Left cardiac atrium (tissue), 4 donors: ENCODE measurements at regions not wholly inside any gene's neighbourhood (a gene's known extent, or its start where the extent isn't known, plus 50 kb on each side); places are given as distances from the start of the nearest gene placed in this dataset.
A peak's percentile ranks its signal among the peaks of the same experiment; 100 is the strongest.

Source experiments
- ATAC-seq, 2 donors: fragments of 200-7000 bp; cut with Tn5 transposase; one replicate each; pipeline ENCODE4 v1.9.1; 2020; ENCODE audit warnings: mild to moderate bottlenecking in 2 of 2, moderate library complexity in 2 of 2
- DNase-seq: peaks from one replicate; pipeline ENCODE4 v3.0.0-alpha.2; 2020
- intact Hi-C, 2 donors: fragments of 100-400 bp; cut with DNase I; formaldehyde crosslinking; loops; one replicate each; pipeline versions ENCODE4 v1.14.1 to v1.15.1; 2022 to 2023
- donor health status: DM: no; HTN: yes; CAD: no.
- donor health status: DM: no; HTN: yes; CAD: no; lungs with severe emphysema.
- donor health status: DM: yes; HTN: yes; CAD: no.
- donor health status: Dilated cardiomyopathy.

DNA sequence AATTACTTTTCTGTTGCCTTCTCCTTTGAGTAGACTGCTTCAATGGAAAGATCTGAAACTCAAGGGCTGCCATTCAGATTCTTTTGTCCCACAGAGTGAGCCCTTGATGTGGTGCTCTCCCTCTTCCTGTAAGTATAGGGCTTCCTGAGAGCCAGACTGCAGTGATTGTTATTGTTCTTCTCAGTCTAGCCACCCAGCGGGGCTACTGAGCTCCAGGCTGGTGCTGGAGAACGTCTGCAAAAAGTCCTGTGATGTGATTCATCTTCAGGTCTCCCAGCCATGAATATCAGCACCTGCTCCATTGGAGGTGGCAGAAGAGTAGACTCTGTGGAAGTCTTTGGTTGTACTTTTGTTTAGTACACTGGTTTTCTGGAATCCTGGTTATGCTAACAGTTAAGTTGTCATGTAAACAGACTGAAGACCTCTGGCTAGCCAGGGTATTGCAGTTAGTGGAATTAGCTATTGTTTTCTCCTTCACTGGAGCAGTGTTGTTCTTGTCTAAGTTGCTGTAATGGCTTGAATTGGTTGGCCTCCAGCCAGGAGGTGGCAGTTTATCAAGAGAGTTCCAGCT, 240.9 kb downstream of the COL12A1 start:
- no peak for DNase-seq
- ATAC-seq = no peak
- intact Hi-C loops = no loop called here

DNA sequence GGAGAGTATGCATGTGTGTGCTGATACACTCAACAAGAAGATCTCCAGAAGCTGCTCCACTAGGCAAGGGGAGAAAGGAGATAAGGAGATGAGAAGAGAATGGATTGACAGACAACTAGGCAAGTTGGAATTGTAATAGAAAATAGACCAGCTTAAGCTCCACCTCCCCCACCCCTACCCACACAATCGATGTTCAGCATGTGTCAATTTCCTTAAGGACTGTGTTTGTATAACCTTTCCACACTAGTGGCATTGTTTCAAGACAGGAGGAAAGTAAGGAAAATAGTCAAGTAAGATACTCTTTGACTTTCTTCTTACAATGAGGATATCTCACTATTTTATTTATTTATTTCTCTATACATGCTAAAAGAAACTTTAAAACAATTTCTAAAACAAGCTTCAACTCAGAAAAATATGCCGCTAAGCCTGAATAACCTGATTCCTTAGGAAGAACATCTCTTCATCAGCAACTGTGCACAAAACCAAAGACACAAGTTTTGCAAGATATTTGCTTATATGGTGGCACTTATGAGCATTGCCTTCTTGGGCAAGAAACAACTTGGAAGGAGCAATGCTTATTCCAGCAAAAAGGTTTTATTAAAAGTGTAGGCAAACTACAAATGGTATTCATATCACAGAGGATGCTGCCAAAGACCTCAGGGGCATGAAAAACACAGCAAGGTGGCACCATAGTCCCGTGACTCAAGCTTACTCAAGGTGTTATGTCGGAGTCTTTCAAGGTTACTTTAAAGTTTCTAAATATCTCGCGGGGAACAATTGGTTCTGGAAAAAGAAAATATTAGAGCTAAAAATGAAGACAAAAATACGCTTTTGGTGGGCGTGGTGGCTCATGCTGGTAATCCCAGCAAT, 249.1 kb downstream of the COL12A1 start:
- DNase-seq (no peak), ATAC-seq (no peak)
- intact Hi-C loops = no loop called here

DNA sequence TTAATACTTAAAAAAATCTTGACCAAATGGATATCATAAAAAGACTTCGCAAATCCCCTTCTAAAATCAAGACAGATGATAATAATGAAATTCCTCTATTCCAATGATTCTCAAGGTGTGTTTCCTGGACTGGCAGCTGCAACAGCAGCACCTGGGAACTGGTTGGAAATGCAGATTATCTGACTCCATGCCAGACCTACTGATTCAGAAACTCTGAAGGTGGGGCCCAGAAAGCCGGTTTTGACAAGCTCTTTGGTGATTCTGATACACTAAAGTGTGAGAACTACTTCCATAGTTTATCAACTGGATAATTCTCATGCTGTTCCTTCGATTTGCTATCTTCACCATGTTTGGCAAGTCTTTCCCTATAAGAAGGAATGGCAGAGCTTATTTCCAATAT, 252.1 kb downstream of the COL12A1 start:
- DNase-seq (no peak), ATAC-seq (no peak)
- intact Hi-C loops = no loop called here

DNA sequence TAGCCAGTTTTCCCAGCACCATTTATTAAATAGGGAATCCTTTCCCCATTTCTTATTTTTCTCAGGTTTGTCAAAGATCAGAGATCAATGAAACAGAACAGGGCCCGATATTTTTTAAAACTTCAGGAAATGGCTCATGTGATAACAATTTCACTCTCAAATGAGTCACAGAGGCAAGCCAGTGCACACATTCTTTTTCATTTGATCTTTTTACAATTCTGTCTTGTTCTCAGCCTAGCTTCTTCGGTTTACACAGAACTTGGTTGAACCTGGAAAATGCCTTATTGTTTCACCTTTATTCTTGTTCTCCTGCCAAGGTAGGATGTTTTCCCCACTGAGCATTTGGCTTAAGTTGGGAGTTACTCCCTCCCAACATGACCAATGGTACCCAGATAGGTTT, 258.9 kb downstream of the COL12A1 start:
- no peak for ATAC-seq
- DNase-seq = no peak
- intact Hi-C loops = no loop called here

DNA sequence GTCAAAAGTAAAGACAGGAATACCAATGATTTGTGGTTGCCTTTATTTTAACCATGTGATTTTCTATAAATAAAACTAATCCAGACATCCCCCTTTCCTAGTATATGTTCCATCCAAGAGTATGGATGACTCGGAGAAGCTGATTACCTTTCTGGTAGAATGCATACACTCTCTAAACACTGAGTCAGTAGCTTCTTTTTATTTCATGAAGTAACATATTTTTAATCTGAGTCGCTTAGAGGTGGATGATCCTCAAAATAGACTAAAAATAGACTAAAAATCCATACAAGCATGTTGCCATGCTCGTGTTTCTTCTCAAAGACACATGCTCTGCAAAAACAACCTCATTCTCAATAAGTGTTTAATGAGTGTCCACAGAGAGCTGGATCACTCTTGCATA, 263.7 kb downstream of the COL12A1 start:
- intact Hi-C loops = loop anchor here in 1 of 2 donors (5.0 kb wide), 1 partner anchor 260 kb away; no protein-coding TSS in a partner anchor
- no peak for ATAC-seq
- DNase-seq = no peak

DNA sequence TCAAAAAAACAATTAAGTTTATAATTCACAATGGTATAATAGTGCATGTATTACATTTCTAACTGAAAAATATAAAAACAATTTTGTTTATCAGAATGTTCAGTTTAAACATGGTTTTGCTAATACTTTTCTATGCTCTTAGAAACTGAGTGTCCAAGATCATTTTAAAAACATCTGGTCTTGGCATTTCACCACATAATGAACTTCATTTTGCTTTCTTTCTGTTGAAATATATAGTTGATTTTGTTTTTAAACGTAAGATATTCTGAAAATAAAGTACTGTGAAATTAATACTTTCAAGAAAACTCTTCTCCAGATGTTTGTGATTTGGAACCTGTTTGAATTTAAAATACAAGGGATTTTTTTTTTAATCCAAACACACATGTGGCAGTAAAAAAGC, 264.4 kb downstream of the COL12A1 start:
- no peak for DNase-seq
- intact Hi-C loops = loop anchor here in 1 of 2 donors (5.0 kb wide), 1 partner anchor 261 kb away; no protein-coding TSS in a partner anchor
- ATAC-seq = no peak

DNA sequence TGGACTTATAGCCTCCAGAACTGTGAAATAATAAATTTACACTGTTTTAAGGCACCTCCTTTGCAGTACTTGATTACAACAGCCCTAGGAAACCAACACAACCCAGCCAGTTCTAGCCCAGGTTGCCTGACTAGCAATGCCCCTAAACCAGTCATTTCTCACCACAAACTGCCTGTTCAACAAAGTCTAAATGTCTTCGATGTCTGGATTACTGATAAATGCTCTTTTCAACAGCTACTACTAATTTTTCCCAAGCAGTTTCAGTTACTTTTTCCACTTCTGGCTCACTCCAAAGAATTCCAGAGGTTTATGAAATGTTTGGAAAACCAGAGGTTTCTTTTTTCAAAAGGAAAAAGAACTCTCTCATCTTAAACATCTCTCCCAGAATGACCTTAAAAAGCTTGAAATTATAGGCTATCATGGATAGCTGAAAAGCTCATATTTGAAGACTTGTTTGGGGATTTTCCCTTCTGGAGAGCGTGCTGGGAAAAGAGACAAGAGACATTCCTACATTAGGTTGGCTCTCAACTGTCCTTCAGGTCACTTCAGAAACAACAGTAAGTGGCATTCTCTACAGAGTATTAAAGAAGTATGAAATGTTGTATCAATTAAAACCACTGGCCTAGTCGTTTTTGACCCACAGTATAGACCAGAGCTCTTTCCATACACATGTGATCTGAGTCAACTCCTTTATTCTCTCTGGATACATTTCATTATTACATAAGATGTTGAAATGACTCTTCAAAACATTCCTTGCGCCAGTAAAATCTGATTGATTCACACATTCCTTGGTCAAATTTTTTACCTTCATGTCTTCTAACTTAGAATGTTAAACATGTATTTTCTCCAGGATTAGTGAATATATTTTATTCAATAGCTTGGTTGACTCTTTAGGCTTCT, 265.9 kb downstream of the COL12A1 start:
- intact Hi-C loops = loop anchor here in 1 of 2 donors (5.0 kb wide), 1 partner anchor 262 kb away; no protein-coding TSS in a partner anchor
- no peak for DNase-seq
- no peak for ATAC-seq

DNA sequence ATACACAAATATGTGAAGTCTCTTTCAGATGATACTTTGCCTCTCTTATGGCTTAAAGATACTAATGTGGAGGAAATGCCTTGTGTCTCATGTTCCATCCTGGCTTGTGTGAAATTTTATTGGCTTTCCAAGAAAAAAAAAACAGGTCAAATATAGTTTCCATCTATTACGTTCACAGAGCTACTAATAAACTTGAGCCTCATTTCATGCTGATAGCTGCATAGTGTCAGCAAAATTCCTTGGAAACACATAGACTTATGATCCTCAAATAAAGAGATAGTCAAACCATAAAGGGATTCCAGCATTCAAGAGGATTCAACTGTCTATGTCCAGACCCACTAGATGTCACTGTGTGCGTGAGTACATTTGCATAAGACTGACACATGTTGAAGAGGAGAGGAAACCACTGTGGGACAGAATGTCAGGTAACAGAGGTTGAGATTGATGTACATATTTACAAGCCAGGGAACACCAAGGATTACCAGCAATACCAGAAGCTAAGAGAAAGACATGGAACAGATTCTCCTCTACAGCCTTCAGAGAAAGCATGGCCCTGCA, 266.6 kb downstream of the COL12A1 start:
- no peak for DNase-seq
- intact Hi-C loops = no loop called here
- no peak for ATAC-seq

DNA sequence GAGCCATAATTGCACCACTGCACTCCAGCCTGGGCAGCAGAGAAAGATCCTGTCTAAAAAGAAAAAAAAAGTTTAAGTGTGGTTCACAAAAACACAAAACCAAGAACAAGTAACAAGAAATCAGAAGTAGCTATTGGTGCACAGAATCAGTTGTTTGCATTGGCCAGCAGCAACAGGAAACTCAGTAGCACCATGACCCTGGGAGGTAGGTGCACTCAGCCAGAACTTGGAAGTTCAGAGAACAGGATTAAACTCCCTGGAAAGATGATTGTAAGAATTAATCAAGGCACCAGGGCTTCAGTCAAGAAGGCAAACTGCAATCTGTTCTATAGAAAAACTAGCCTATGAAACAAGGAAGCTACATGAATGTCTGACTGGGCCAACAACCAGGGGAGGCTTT, 267.9 kb downstream of the COL12A1 start:
- no peak for DNase-seq
- no peak for ATAC-seq
- intact Hi-C loops = no loop called here

DNA sequence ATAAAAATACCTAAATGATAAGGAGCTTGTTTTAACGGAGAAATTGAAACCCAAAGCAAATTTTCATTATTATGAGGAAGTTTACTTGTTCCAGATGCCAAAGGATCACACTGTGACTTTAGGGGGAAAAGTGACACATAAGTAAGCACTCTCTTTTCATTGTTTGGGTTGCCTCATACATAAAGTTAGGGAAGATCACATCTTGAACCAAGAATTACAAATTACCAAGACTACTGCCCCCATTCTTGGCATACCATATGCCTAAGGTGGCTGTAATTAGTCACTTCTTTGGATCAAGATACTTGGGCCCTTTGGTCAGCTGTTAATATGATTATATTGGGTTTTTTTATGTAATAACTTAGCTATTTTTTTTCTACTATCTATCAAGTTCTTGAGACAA, 269.0 kb downstream of the COL12A1 start:
- no peak for ATAC-seq
- no peak for DNase-seq
- intact Hi-C loops = no loop called here

DNA sequence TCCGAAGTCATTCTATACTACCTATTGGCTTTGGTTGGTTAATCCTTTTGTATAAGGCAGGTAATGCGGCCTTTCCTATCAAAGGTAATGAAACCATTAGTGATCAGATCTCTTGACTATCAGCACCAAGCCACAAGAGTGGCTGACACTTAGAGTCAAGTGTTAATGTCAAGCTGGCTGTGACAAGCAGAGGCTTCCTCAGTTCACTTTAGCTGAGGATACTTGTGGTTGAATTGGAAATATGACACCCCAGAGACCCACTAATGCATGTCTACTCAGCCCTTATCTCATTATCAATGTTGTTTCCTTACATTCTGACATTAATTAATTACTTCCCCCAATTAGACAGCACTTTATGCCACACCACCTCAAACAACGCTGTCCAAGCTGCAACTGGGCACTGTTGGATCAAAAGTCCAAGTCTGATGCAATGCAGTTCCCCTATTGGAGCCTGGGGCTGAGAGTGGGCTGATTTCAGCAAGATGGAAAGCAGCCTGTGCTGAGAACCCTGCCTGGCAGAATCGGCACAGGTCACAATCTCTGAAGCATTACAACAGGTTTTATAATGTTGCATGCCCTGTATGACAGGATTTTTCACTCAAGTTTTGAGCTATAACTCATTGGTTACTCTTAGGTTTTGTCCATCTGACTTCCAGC, 273.5 kb downstream of the COL12A1 start:
- DNase-seq (no peak), ATAC-seq (no peak)

DNA sequence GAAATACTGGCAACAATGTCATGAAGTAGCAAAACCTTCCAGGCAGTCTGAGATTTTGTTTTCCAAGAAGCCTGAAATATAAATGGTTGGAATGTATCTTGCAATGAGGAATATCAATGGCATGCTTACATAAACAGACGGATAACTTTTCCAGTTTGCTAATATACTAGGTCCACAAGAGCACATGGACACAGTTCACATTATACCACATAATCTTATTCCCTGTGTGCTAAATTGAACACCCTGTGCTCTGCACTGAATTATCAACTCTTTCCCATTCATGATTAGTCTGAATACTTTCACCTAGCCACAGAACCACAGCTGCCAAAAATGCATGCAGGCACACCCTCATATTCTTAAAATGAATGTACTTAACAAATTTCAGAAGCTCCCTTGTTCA, 274.3 kb downstream of the COL12A1 start:
- no peak for DNase-seq
- ATAC-seq = peak; percentile 19 to 92
- intact Hi-C loops = no loop called here

More for the DNA sequence above, 273.5 kb downstream of the COL12A1 start:
- intact Hi-C loops = no loop called here

DNA sequence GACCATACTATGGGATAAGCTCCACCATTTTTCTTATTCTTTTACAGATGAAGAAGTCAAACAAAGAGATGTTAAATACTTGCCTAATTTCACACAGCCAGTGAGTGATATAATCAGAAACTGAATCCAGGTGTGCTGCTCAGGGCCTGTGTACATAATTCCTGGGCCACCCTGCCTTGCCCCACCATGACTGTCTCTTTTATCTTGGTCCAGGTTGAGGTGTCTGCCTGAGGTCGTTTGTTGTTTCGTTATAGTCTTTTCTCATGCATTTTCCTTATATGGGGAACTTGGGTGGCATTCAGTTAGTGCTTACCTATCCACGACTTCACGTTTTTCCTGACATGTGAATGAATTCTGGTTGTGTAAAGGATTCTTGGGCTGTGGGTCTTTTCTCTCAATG, 277.6 kb downstream of the COL12A1 start:
- intact Hi-C loops = no loop called here
- ATAC-seq (no peak), DNase-seq (no peak)

DNA sequence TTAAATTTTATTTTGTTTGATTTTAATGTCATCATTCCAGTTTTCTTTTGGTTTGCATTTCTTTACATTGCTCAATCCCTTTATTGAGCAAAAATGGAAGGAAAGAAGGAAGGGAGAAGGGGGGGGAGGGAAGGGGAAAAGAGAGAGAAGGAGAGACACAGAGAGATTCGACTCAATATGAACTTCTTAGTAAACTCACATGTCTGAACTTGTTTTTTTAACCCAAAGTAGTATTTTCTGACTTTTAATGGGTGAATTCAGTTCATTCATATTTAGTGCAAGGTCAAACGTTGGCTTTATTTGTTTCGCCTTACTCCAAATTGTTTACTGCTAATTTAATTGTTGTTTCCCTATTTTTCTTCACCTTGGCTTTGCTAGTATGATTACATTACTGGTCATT, 278.6 kb downstream of the COL12A1 start:
- intact Hi-C loops = no loop called here
- ATAC-seq (no peak), DNase-seq (no peak)

DNA sequence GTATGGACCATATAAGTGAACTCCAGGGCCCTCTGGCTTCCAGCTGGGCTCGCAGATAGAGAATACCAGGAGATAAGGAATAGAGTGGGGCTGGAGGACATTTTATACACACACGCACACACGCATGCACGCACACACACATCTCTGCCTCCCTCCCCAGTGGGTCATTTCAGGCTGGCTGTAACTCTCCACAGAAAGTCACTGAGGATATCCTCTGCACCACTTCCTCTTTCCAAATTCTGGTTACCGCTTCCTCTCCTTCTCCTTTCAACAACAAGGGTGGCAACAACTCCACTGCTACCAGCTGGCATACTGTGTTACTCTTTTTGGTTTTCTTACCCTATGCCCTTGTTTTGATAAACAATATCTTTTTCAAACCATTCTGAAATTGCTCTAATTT, 280.2 kb downstream of the COL12A1 start:
- ATAC-seq = peak in 1 of 2 donors; percentile 23
- DNase-seq = no peak
- intact Hi-C loops = no loop called here

DNA sequence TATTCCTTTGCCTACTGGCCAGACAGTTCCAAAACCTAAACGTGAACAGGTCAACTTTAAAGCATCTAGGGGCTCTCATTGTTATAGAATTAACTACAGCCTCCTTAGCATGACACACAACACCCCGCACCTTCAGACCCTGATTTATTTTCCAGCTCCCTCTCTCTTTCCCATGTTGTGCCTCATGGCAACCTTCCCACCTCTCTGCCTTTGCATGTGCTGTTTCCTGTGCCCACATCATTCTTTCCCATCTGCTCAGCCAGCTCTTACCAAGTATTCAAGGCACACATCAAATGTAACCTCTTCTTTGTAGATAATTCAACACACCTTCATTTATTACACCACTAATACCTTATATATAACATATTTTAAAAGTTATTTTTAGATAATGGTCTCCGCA, 291.0 kb downstream of the COL12A1 start:
- no peak for ATAC-seq
- intact Hi-C loops = no loop called here
- no peak for DNase-seq

DNA sequence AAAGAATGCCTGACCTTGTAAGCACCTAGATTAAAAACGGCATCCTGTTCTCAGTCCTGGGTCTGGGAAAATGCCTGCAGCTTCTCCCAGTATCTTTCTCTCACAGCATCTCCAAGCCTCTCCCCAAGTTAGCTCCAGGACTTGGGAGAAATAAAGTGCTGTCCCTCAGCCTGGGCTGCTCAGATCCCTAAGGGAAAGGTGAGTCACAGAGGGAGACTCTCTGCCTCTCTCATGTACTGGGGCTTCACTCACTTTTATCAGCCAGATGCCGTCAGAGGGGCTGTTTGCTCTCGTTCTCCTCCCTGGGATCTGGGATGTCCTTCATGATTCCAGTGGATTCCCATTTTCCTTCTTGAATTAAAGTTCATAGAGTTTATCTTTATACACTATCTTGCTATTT, 293.6 kb downstream of the COL12A1 start:
- no peak for ATAC-seq
- DNase-seq = no peak
- intact Hi-C loops = no loop called here

DNA sequence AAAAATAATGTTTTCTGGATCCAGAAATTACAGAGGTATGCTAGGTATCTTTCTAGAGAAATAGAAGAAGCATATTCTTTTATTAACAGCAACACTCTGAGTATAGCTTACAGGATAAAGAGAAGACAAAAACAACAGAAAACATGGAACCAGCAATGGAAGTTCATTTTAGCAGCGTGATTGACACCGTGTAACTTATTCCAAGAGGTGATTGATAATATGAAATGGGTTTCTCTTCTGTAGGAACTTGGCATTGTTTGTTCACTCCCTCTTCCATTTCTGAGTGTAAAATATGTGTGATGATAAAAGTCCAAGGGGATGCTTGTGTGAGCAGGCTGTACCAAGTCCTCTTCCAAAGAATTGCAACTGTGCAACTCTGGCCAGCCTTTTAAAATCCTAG, 303.0 kb downstream of the COL12A1 start:
- intact Hi-C loops = no loop called here
- DNase-seq (no peak), ATAC-seq (no peak)

DNA sequence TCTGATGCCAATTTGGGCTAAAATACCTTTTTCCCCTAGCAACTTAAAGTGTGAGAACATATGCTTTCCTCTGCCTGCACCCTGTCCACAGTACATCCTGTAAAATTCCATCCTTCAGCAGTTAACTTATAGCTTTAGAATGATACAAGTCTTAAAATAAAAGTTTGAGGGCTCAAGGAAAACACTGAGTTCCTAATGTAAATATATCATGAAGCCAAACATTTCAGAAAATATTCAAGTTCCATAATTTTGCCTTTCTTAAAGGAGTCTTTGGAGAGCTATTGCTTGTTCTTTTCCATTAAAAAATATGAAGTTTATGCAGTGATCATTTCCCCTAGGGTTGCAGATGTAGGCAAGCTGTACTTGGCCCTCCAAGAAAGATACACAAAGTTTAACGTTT, 303.8 kb downstream of the COL12A1 start:
- no peak for ATAC-seq

More for the DNA sequence above, 303.8 kb downstream of the COL12A1 start:
- DNase-seq = no peak
- intact Hi-C loops = no loop called here
